ENCODE measurements at regions not wholly inside any gene's neighbourhood (a gene's known extent, or its start where the extent isn't known, plus 50 kb on each side); places are given as distances from the start of the nearest gene placed in this dataset.
"Not testable (repeated sequence)": the region's sequence is repeated elsewhere in the genome, so short reads cannot be mapped to it uniquely, and the experiment has no call there.

DNA sequence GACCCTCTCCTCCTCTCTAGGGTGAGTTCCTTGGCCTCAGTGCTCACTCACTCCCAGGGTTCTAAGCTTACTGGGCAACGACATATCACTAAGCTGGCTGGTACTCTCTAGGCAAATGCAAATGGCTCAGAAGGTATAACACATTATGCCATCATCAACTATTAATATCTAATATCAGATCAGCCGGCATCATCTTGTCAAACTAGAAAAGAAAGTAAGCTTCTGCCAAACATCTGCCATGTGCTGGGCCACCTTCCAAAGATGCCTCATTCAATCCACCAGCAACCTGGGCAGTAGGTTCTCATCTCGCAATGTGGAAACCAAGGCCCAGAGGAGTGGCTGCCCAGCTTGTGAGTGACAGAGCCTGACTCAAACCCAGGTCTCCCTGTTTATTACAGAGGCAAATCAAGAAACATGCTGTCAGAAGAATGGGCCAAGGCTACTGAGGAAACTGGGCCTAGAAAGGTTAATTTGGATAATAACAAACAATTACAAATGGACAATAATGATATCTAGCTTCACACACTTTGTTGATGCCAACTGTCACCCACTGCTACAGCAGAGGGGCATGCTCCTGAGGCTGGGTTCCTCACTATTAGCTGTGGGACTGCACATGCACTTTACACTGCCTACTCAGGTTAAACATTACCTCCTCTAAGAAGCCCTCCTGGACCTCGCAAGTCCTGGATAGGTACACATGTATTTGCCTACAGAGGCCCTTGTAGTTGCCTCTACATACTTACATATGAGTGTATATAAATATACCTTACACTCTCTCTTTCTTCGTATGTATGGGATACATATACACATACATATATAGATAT, 183.3 kb upstream of the JUN start:
- DNase-seq (ENCODE audit: extremely low read depth in 1 of 2, low read depth in 1 of 2), result no peak

- DNase-seq (ENCODE audit: extremely low read depth in 1 of 2, low read depth in 1 of 2), result no peak
Observed at GRCh38 chr1:58968360-58968952, 184.6 kb upstream of the JUN start.

DNA sequence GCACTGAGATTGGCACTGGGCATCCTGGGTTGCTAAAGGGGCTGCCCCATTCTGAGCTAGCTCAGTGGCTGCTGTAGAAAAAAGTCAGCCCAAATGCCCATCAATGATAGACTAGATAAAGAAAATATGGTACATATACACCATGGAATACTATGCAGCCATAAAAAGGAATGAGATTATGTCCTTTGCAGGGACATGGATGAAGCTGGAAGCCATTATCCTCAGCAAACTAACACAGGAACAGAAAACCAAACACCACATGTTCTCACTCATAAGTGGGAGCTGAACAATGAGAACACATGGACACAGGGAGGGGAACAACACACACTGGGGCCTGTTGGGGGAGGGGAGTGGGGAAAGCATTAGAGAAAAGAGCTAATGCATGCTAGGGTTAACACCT, 185.3 kb upstream of the JUN start:
- DNase-seq (ENCODE audit: extremely low read depth in 1 of 2, low read depth in 1 of 2), result not testable (repeated sequence)

DNA sequence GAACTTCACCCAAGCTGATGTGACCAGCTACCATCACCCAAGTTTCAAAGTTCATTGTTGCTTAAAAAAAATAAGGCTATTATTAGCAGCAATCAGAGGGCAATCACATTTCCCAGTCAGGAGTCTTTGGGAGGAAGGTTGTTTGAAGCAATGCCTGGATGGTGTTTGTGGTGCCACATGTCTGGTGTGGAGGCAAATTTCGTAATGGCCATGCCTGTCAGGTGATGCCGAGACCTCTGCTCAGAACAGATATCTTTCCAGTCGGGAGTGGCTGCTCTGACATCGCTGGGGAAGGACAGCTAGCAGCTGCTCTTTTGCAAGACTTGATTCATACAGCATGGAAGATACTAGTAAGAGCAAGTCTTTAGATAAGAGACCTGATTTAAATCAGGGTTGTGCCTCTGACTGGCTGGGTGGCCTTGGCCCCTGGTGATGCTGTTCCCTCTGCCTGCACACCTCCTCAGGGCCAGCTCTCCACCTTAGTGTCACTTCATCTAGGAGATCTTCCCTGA, 187.8 kb upstream of the JUN start:
- no peak for DNase-seq (ENCODE audit: extremely low read depth in 1 of 2, low read depth in 1 of 2)

- no peak for DNase-seq (ENCODE audit: extremely low read depth in 1 of 2, low read depth in 1 of 2)
Observed at GRCh38 chr1:58975888-58976287, 192.0 kb upstream of the JUN start.

GRCh38 chr1:58976294-58976693, 192.4 kb upstream of the JUN start:
- DNase-seq (ENCODE audit: extremely low read depth in 1 of 2, low read depth in 1 of 2), result no peak

- DNase-seq (ENCODE audit: extremely low read depth in 1 of 2, low read depth in 1 of 2), result no peak
Observed at GRCh38 chr1:58977598-58977997, 193.8 kb upstream of the JUN start.

DNA sequence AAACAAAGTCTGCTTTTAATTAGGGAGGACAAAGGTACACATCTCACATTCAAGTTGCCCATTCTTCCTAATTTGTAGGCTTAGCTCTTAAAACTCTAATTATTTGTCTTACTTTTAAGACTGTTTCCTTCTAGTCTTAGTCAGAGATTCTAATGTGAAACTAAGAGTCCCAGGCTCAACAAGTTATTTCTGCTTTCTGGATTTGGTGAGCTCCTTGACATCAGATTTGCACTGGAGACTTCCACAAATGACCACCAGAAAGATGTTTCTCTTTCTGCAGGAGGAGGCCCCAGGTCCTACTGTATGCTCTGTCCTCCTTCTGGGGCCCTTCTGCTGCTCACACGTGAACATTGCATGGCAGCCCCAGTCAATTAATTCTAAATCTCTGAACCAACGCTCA, 194.2 kb upstream of the JUN start:
- no peak for DNase-seq (ENCODE audit: extremely low read depth in 1 of 2, low read depth in 1 of 2)

DNA sequence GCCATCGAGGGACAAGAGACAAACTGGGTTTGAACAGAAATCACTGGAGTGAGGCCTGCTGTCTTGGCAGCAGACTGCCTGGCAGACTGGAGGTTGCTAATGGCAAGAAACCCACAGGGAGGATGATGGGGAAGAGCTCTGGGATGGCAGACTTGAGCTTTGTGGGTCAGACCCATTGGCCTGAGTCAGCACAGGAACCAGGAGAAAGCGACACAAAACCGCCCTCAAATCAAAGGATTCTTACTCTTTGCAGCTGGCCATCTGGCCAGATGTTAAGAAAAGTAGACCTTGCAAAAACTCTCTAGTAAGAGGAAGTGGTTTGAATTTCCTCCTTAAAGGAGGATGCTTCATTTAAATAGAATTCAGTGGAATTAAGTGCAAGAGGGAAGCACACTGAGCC, 195.2 kb upstream of the JUN start:
- DNase-seq (ENCODE audit: extremely low read depth in 1 of 2, low read depth in 1 of 2), result no peak

GRCh38 chr1:58979677-58980076, 195.8 kb upstream of the JUN start:
- no peak for DNase-seq (ENCODE audit: extremely low read depth in 1 of 2, low read depth in 1 of 2)

- DNase-seq (ENCODE audit: extremely low read depth in 1 of 2, low read depth in 1 of 2), result no peak
Observed at GRCh38 chr1:58981392-58981791, 197.5 kb upstream of the JUN start.

DNA sequence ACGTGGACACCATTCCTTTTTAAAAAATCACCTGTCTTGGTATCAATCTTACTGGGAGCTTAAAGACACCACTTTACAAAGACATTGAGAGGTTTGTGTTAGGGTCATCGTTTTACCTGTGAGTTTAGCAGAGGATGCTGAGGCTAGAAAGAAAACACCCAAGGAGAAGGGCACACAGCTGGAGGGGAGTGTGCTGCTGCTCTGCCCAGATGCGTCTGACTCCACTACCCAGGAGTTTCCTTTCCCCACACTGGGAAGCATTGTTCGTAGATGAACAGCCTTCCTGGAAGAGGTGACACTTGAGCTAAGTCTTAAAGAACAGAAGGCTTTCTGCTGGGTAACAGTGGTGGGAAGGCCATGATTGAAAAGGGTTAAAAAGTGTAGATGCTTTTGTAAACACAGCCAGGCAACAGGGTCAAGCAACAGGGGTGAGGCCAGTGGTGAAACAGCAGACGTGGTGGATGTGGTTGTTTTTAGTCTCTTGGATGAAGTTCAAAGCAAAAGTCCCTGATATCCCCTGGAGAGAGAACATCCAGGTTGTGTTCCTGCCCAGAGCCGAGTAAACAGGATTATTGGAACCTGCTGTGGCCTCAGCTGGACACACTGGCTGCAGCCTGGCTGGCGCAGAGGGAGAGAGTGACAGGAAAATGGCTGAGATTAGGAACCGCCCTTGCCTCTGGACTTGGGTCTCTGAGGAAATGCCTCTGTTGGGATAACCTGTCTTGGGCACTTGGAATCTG, 198.6 kb upstream of the JUN start:
- no peak for DNase-seq (ENCODE audit: extremely low read depth in 1 of 2, low read depth in 1 of 2)

DNA sequence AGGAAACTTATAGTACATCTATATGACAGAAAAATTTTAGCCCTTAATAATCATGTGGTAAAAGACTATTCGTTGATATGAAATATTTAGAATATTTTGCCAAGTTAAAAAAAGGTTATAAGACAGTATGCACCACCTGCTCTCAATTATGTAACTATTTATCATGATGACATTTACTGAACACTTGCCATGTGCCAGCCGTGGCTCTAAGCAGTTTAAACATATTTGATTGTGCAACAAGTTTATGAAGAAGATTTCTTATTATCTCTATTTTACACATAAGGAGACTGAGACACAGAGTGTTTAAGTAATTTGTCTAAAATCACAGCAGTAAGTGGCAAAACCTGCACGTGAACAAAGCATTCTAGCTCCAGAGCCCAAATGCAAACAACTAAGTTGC, 199.3 kb upstream of the JUN start:
- DNase-seq (ENCODE audit: extremely low read depth in 1 of 2, low read depth in 1 of 2), result no peak

DNA sequence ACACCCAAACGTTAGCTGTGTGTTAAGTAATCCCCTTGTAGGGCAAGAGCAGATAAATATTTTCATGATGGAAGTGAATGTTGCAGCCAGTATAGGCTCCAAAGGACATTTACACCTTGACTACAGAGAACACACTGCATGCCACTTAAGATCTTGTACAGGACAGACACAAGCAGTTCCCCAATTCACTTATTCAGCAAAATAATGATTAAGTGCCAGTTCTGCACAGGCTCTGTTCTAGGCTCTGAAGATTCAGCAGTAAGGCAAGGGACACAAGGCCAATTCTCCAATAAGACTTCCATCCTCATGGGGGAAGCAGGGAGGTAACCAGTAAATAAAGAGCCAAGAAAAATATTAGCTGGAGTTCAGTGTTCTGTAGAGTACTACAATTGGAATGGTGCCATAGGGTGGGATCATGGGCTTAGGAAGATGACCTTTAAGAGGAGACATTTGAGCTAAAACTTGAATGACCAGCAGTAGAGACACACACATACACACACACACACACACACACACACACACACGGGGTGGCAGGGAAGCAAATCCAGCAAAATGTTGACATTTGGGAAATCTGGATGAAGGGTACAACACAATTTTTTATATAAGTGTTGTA, 199.9 kb upstream of the JUN start:
- DNase-seq (ENCODE audit: extremely low read depth in 1 of 2, low read depth in 1 of 2), result no peak

DNA sequence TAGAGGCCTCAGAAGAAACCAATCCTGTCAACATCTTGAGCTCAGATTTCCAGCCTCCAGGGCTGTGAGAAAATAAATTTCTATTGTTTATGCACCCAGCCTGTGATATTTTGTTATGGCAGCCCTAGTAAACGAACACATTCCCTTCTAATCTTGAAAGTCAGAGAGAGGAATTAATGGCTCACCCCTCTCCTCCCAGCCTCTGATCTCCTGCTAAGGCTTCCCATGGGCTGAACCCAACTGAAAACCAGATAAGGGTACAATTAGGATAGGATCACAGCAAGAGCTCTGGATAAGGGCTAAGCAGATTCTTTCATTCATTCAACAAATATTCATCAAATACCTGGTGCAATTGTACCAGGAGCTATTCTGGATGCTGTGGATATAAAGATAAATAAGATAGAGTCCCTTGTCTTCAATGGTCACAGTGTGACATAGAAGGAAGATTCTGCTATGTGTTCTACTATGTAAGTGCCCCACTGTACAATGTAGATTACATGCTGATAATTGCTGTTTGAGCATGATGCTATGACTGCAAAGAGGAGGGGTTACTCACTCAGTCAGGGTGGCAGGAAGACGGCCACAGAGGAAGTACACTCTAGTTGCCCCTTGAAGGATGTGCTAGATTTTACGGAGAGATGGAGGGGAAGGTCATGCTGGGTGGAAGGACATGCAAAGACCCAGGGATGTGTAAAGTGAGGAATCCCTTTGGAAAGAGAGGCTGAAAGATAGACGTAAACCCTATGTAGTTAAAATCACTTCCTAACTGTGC, 203.3 kb upstream of the JUN start:
- DNase-seq (ENCODE audit: extremely low read depth in 1 of 2, low read depth in 1 of 2), result no peak

DNA sequence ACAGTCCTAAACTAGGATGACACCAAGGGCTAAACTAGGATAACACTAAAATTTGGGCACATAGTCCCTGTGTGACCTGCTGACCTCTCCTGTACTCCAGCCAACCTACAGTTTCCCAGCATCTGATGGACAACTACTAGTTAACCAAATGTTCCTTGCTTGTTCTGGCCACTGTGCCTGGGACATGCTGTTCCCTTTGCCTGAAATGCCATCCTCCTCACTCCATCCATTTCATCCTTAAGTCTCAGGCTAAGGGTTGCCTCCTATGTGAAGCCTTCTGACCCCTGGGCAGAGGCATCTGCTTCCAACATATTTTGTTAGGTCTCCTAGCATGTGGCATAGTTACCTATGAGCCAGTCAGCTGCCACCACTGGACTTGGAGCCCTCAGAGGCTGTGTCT, 204.9 kb upstream of the JUN start:
- DNase-seq (ENCODE audit: extremely low read depth in 1 of 2, low read depth in 1 of 2), result no peak

- DNase-seq (ENCODE audit: extremely low read depth in 1 of 2, low read depth in 1 of 2), result no peak
Observed at GRCh38 chr1:58989845-58990244, 206.0 kb upstream of the JUN start.

- DNase-seq (ENCODE audit: extremely low read depth in 1 of 2, low read depth in 1 of 2), result no peak
Observed at GRCh38 chr1:58991305-58991704, 207.5 kb upstream of the JUN start.

DNA sequence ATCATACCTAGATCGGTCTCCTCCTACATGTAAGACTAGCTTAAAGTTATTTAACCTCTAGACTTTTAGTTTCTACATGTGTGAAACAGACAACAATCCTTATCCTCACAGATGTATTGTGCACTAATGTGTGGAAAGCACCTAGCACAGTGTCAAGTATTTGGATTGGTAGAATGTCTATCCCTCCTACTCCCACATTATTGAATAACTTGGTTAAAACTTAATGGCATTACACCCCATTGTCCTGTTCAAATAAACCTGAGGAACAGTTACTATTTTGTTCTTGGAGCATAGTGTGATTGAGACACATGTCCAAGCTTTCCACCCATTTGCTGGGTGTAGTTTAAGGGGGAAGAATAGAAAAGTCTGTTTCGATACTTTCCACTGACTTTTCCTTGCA, 208.8 kb upstream of the JUN start:
- no peak for DNase-seq (ENCODE audit: extremely low read depth in 1 of 2, low read depth in 1 of 2)

GRCh38 chr1:58993403-58993802, 209.6 kb upstream of the JUN start:
- DNase-seq (ENCODE audit: extremely low read depth in 1 of 2, low read depth in 1 of 2), result no peak

- no peak for DNase-seq (ENCODE audit: extremely low read depth in 1 of 2, low read depth in 1 of 2)
Observed at GRCh38 chr1:58994664-58995063, 210.8 kb upstream of the JUN start.

Measured in activated CD8-positive, alpha-beta memory T cell treated with anti-CD3 and anti-CD28 coated beads for 1 hour (primary cell).